ENCODE measurements at regions not wholly inside any gene's neighbourhood (a gene's known extent, or its start where the extent isn't known, plus 50 kb on each side); places are given as distances from the start of the nearest gene placed in this dataset.

DNA sequence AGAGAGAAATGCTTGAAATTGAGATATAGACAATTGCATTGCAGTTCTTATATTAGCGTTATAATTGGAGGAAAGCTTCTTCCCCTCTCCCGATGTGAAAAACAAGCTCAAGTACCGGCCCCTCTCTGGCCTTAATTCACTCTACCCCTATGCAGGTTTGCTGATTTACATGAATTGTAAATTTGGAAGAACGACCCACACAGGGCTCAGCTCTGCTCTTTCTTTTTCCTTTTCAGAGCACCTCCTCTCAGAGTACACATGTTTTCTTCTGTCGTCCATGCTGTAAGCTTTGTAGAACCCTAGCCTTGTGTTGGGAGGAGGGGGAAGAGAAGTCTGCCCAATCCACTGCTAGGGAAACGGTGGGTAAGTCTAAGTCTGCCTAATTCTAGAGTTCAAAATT is 140.8 kb downstream of the IQUB start:
- Mint-ChIP-seq H3K27ac (peak overlapping the region; percentile 56 to 88 (median 88); a peak in 6 of 7 replicates), H3K9me3 (no peaks in the 10 kb centered on the region), H3K4me1 (peaks cover 14 to 17% of the 10 kb centered on the region in 2 experiments), H3K36me3 (ENCODE audit: insufficient read depth in 1 of 3, low read depth in 3 of 3) (no peaks in the 10 kb centered on the region; a peak in 1 of 7 replicates), H3K27me3 (ENCODE audit: low read depth) (no peaks in the 10 kb centered on the region), H3K4me3 (no peak overlapping the region)
- Histone ChIP-seq H3K9me3 (ENCODE audit: control insufficient read depth, low read depth, low read length) (no peaks in the 10 kb centered on the region), H3K27ac (ENCODE audit: insufficient read length, low read depth, low read length) (no peak overlapping the region), H3K79me1 (ENCODE audit: insufficient read depth, low read depth, low read length, poor library complexity, severe bottlenecking) (no peaks in the 10 kb centered on the region), H2AK5ac (ENCODE audit: insufficient read length, low read length) (no peak overlapping the region), H3K27me3 (ENCODE audit: insufficient read depth, low read length) (no peaks in the 10 kb centered on the region), H3K4ac (ENCODE audit: low read depth, low read length) (no peak overlapping the region), H2BK20ac (ENCODE audit: low read depth, low read length, poor library complexity, severe bottlenecking) (no peak overlapping the region), H3K79me2 (ENCODE audit: insufficient read depth, low read length) (no peaks in the 10 kb centered on the region), H3K18ac (ENCODE audit: insufficient read length, low read depth, low read length) (no peak overlapping the region), H3T11ph (ENCODE audit: low read length) (no peak overlapping the region), H4K5ac (ENCODE audit: insufficient read length, low read depth, low read length) (no peak overlapping the region), H4K20me1 (ENCODE audit: control insufficient read depth, insufficient read depth, insufficient read length) (no peaks in the 10 kb centered on the region), H3K23me2 (ENCODE audit: insufficient read length, low read depth, low read length, poor library complexity, severe bottlenecking) (no peaks in the 10 kb centered on the region), H3K4me2 (ENCODE audit: insufficient read depth, insufficient read length, low read length) (no peak overlapping the region), H3K56ac (ENCODE audit: insufficient read length, low read depth, low read length) (no peak overlapping the region), H2AFZ (ENCODE audit: low read length) (peak overlapping the region; percentile 94), H3K14ac (ENCODE audit: insufficient read depth, low read length) (no peak overlapping the region), H2BK5ac (ENCODE audit: insufficient read length, low read length) (no peak overlapping the region), H4K8ac (replicated peaks; ENCODE audit: insufficient read length, low read depth, low read length) (no peak overlapping the region), H3K9ac (ENCODE audit: extremely low read depth, insufficient read length, low read length) (no peak overlapping the region), H2BK15ac (ENCODE audit: low read depth, low read length) (no peak overlapping the region), H3K23ac (ENCODE audit: insufficient read length, low read depth, low read length) (no peak overlapping the region), H2BK120ac (ENCODE audit: low read depth, low read length, poor library complexity, severe bottlenecking) (no peak overlapping the region), H3K4me1 (ENCODE audit: insufficient read depth, low read length) (peaks cover 2% of the 10 kb centered on the region; the same call in 1 of the 2 replicates), H2BK12ac (ENCODE audit: insufficient read length, low read depth, low read length) (no peak overlapping the region), H4K91ac (ENCODE audit: insufficient read length, low read depth, low read length) (no peak overlapping the region)
- TF ChIP-seq, protein P1, sequence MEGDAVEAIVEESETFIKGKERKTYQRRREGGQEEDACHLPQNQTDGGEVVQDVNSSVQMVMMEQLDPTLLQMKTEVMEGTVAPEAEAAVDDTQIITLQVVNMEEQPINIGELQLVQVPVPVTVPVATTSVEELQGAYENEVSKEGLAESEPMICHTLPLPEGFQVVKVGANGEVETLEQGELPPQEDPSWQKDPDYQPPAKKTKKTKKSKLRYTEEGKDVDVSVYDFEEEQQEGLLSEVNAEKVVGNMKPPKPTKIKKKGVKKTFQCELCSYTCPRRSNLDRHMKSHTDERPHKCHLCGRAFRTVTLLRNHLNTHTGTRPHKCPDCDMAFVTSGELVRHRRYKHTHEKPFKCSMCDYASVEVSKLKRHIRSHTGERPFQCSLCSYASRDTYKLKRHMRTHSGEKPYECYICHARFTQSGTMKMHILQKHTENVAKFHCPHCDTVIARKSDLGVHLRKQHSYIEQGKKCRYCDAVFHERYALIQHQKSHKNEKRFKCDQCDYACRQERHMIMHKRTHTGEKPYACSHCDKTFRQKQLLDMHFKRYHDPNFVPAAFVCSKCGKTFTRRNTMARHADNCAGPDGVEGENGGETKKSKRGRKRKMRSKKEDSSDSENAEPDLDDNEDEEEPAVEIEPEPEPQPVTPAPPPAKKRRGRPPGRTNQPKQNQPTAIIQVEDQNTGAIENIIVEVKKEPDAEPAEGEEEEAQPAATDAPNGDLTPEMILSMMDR (conservative IDR thresholded peaks at IDR 0.05): no peak
- WGBS (ENCODE audit: extremely low coverage, insufficient read length, low lambda C conversion rate): no CpG with 5 or more reads among the region's 6 CpGs
- no peak for DNase-seq

All from H9 (cell line).